Endothelial cell of umbilical vein (primary cell): ENCODE measurements at regions not wholly inside any gene's neighbourhood (a gene's known extent, or its start where the extent isn't known, plus 50 kb on each side); places are given as distances from the start of the nearest gene placed in this dataset.

Source experiments
- BruUV-seq: library from RNA; stranded (reverse); fragments of 400-500 nt; replicated peaks from 2 replicates; lab custom pipeline; 2021; lab: Mats Ljungman, UMichigan
- CTCF ChIA-PET: fragments of 300-600, 350-600 bp; sonication (Branson Sonifier 250); formaldehyde crosslinking; loops from one replicate; lab custom pipeline; 2021; ENCODE audit warnings: antibody characterized with exemption, inconsistent platforms; lab: Charles Lee
- POLR2A ChIA-PET: fragments of 300-600, 350-600 bp; sonication (Branson Sonifier 250); formaldehyde crosslinking; loops from one replicate; lab custom pipeline; 2021; ENCODE audit warnings: antibody characterized with exemption, inconsistent platforms; lab: Charles Lee
- DNase-seq: peaks from one replicate; pipeline ENCODE4 v3.0.0-alpha.2; 2011; ENCODE audit warnings: low read depth, low spot score
- FAIRE-seq: peaks from 2 replicates; lab custom pipeline; 2011; peaks lifted over from hg19 to GRCh38; lab: Jason Lieb, UNC
- H2AFZ ChIP-seq: 2 replicates; pipeline ENCODE4 v1.6.0; 2012; ENCODE audit warnings: low read depth, low read length, control low read depth, inconsistent platforms
- H3K27ac ChIP-seq: 2 replicates; pipeline ENCODE4 v1.5.1; 2011; ENCODE audit warnings: low read depth, mild to moderate bottlenecking, control low read depth, low read length, moderate library complexity; ENCODE audit not compliant: insufficient read depth
- H3K27me3 ChIP-seq, 2 experiments: 2 replicates each; pipeline versions ENCODE4 v1.6.0 to v1.6.1; 2011; ENCODE audit warnings: low read length in 2 of 2, mixed read lengths in 1 of 2; ENCODE audit not compliant: control insufficient read depth in 2 of 2, insufficient read depth in 2 of 2
- H3K36me3 ChIP-seq, 2 experiments: 2 replicates in 1 of 2; 3 replicates in 1 of 2; pipeline ENCODE4 v1.5.1; 2011; ENCODE audit warnings: low read length in 2 of 2, mild to moderate bottlenecking in 1 of 2, moderate library complexity in 1 of 2; ENCODE audit not compliant: control insufficient read depth in 2 of 2, insufficient read depth in 2 of 2; ENCODE audit errors: extremely low read depth in 1 of 2
- H3K4me1 ChIP-seq: 3 replicates; pipeline ENCODE4 v1.5.1; 2011; ENCODE audit warnings: mild to moderate bottlenecking, low read length; ENCODE audit not compliant: control insufficient read depth, insufficient read depth; ENCODE audit errors: extremely low read depth
- H3K4me2 ChIP-seq: 2 replicates; pipeline ENCODE4 v1.6.1; 2011; ENCODE audit warnings: low read length, control low read depth, mixed read lengths; ENCODE audit not compliant: insufficient read depth
- H3K4me3 ChIP-seq, 3 experiments: fragments of 200-600 bp in 1 of 3; sonication (generic), shearing (Covaris generic) in 1 of 3; replicated peaks in 1 of 3; 2 replicates each; pipeline ENCODE4 v1.5.1; 2011 to 2016; ENCODE audit warnings: control low read depth in 3 of 3, low read length in 3 of 3, mild to moderate bottlenecking in 2 of 3, inconsistent platforms in 1 of 3, low read depth in 1 of 3, moderate library complexity in 1 of 3; ENCODE audit not compliant: insufficient read depth in 1 of 3
- H3K79me2 ChIP-seq: 2 replicates; pipeline ENCODE4 v1.6.0; 2012; ENCODE audit warnings: low read length, inconsistent platforms; ENCODE audit not compliant: control insufficient read depth, insufficient read depth
- H3K9ac ChIP-seq: replicated peaks from 2 replicates; pipeline ENCODE3; 2011; ENCODE audit warnings: low read length, control low read depth; ENCODE audit not compliant: insufficient read depth; ENCODE audit errors: extremely low read depth
- H3K9me1 ChIP-seq: replicated peaks from 3 replicates; pipeline ENCODE4 v1.6.0; 2011; ENCODE audit warnings: mild to moderate bottlenecking, low read length; ENCODE audit not compliant: control insufficient read depth, insufficient read depth; ENCODE audit errors: extremely low read depth
- H3K9me3 ChIP-seq: replicated peaks from 2 replicates; pipeline ENCODE4 v1.5.1; 2012; ENCODE audit warnings: low read length, inconsistent platforms; ENCODE audit not compliant: control insufficient read depth, insufficient read depth
- H4K20me1 ChIP-seq: replicated peaks from 2 replicates; pipeline ENCODE3; 2011; ENCODE audit warnings: mild to moderate bottlenecking, low read length; ENCODE audit not compliant: control insufficient read depth, insufficient read depth; ENCODE audit errors: extremely low read depth
- CTCF ChIP-seq, 2 donors: IDR thresholded peaks; 1 replicate in 1 of 2; 2 replicates in 1 of 2; pipeline ENCODE4 v1.5.1; 2011; ENCODE audit warnings: low read length in 2 of 2, mild to moderate bottlenecking in 2 of 2, moderate library complexity in 2 of 2, control low read depth in 1 of 2, inconsistent platforms in 1 of 2, low read depth in 1 of 2; ENCODE audit not compliant: insufficient read depth in 1 of 2; ENCODE audit errors: extremely low read depth in 1 of 2
- EZH2 ChIP-seq: IDR thresholded peaks from 2 replicates; pipeline ENCODE4 v1.6.1; 2012; ENCODE audit warnings: borderline replicate concordance, low read depth, mild to moderate bottlenecking, moderate library complexity, low read length, inconsistent platforms; ENCODE audit not compliant: severe bottlenecking
- FOS ChIP-seq: IDR thresholded peaks from 2 replicates; pipeline ENCODE4 v1.6.1; 2011; ENCODE audit warnings: mild to moderate bottlenecking, low read length, moderate library complexity, borderline replicate concordance; ENCODE audit not compliant: insufficient read depth
- GATA2 ChIP-seq: IDR thresholded peaks from 2 replicates; pipeline ENCODE4 v1.7.0; 2011; ENCODE audit warnings: low read depth, mild to moderate bottlenecking, moderate library complexity, mixed read lengths, low read length; ENCODE audit not compliant: insufficient read length, insufficient read depth
- JUN ChIP-seq: IDR thresholded peaks from 2 replicates; pipeline ENCODE4 v1.6.1; 2011; ENCODE audit warnings: borderline replicate concordance, low read depth; ENCODE audit not compliant: insufficient read length, insufficient read depth
- MAX ChIP-seq: IDR thresholded peaks from 2 replicates; pipeline ENCODE4 v1.6.1; 2011; ENCODE audit not compliant: insufficient read depth, insufficient read length
- MYC ChIP-seq: IDR thresholded peaks from one replicate; pipeline ENCODE4 v1.6.1; 2011; ENCODE audit warnings: mild to moderate bottlenecking, low read depth, low read length
- POLR2A ChIP-seq: IDR thresholded peaks from 2 replicates; pipeline ENCODE4 v1.6.1; 2012; ENCODE audit warnings: low read depth, mild to moderate bottlenecking, control low read depth, low read length
- POLR2AphosphoS5 ChIP-seq: IDR thresholded peaks from 2 replicates; pipeline ENCODE4 v1.6.1; 2012; ENCODE audit warnings: low read depth, mild to moderate bottlenecking, control low read depth, low read length, moderate library complexity; ENCODE audit not compliant: insufficient read depth
- dilution Hi-C: fragments of 300-500 bp; cut with MboI; formaldehyde crosslinking; loops from one replicate; pipeline ENCODE4 v1.15.0; 2019; ENCODE audit warnings: low sequenced_read_pairs; ENCODE audit not compliant: extremely low pct_ligation_motif_present
- intact Hi-C: fragments of 100-400 bp; cut with micrococcal nuclease; formaldehyde crosslinking; loops from one replicate; pipeline ENCODE4 v1.10.0; 2022

GRCh38 chr9:99465231-99465907, 243.3 kb downstream of the SEC61B start:
- no peaks in the 10 kb centered on the region for H3K9me3 ChIP-seq

More at GRCh38 chr9:99465231-99465907, 243.3 kb downstream of the SEC61B start:
- Histone ChIP-seq H4K20me1 (no peaks in the 10 kb centered on the region), H3K36me3 (no peaks in the 10 kb centered on the region), H3K9me1 (no peaks in the 10 kb centered on the region), H3K9ac (no peak overlapping the region), H3K27me3 (peaks cover 0 to 3% of the 10 kb centered on the region in 2 experiments), H3K79me2 (no peaks in the 10 kb centered on the region), H2AFZ (no peak overlapping the region), H3K4me1 (no peaks in the 10 kb centered on the region), H3K4me3 (no peak overlapping the region), H3K4me2 (no peak overlapping the region), H3K27ac (no peak overlapping the region)
- ChIA-PET CTCF (interaction anchor here (0.9 kb wide), 1 partner anchor 16 kb away, joined by 3 read pairs; no protein-coding TSS in a partner anchor), POLR2A (no interaction called here)
- BruUV-seq = no TSS peak
- FAIRE-seq (no peak), DNase-seq (no peak)
- TF ChIP-seq GATA2 = no peak
- TF ChIP-seq JUN = no peak
- no peak for TF ChIP-seq MAX
- TF ChIP-seq POLR2AphosphoS5 = no peak
- TF ChIP-seq MYC = no peak
- TF ChIP-seq CTCF (IDR thresholded peaks at IDR 0.05; ENCODE audit: extremely low read depth in 1 of 2, insufficient read depth in 1 of 2, low read depth in 1 of 2, low read length in 2 of 2) = no peak
- TF ChIP-seq EZH2 = no peak
- no peak for TF ChIP-seq FOS
- no peak for TF ChIP-seq POLR2A
- intact Hi-C loops = no loop called here
- dilution Hi-C loops = no loop called here
